Left lobe of liver (tissue), 2 donors: ENCODE measurements at regions not wholly inside any gene's neighbourhood (a gene's known extent, or its start where the extent isn't known, plus 50 kb on each side); places are given as distances from the start of the nearest gene placed in this dataset.

Source experiments
- ATAC-seq: fragments of 200-7000 bp; cut with Tn5 transposase; one replicate; pipeline ENCODE4 v1.9.1; 2020; ENCODE audit warnings: mild to moderate bottlenecking, moderate library complexity
- DNase-seq: peaks from one replicate; pipeline ENCODE4 v3.0.0-alpha.2; 2020; ENCODE audit warnings: low spot score
- donor health status: DM: no; HTN: no; CAD: no; lungs with moderate emphysema.
- donor health status: DM: no; HTN: yes; CAD: no.

- DNase-seq (no peak), ATAC-seq (no peak)
Measured at GRCh38 chr15:39106950-39107349, 473.9 kb upstream of the THBS1 start.

GRCh38 chr15:39108021-39108420 is 472.9 kb upstream of the THBS1 start:
- ATAC-seq: no peak
- DNase-seq: no peak

- no peak for DNase-seq
- ATAC-seq: no peak
Measured at GRCh38 chr15:39110336-39110735, 470.5 kb upstream of the THBS1 start.

- DNase-seq (no peak), ATAC-seq (no peak)
Measured at GRCh38 chr15:39110746-39111145, 470.1 kb upstream of the THBS1 start.

- DNase-seq (no peak), ATAC-seq (no peak)
Measured at GRCh38 chr15:39113741-39114140, 467.1 kb upstream of the THBS1 start.

GRCh38 chr15:39114690-39115378 is 466.0 kb upstream of the THBS1 start:
- DNase-seq (no peak), ATAC-seq (no peak)

- DNase-seq: no peak
- no peak for ATAC-seq
Measured at GRCh38 chr15:39115379-39116057, 465.4 kb upstream of the THBS1 start.

- ATAC-seq: no peak
- DNase-seq: no peak
Measured at GRCh38 chr15:39118510-39118909, 462.4 kb upstream of the THBS1 start.

GRCh38 chr15:39124155-39124552 is 456.7 kb upstream of the THBS1 start:
- DNase-seq: no peak

GRCh38 chr15:39124553-39125171 is 456.2 kb upstream of the THBS1 start:
- ATAC-seq (no peak), DNase-seq (no peak)

More at GRCh38 chr15:39124155-39124552, 456.7 kb upstream of the THBS1 start:
- ATAC-seq: no peak

GRCh38 chr15:39125226-39125625 is 455.7 kb upstream of the THBS1 start:
- DNase-seq (no peak), ATAC-seq (no peak)

GRCh38 chr15:39125904-39126303 is 455.0 kb upstream of the THBS1 start:
- no peak for DNase-seq

GRCh38 chr15:39127151-39127790 is 453.6 kb upstream of the THBS1 start:
- ATAC-seq: no peak

More at GRCh38 chr15:39125904-39126303, 455.0 kb upstream of the THBS1 start:
- peak; percentile 85 for ATAC-seq

GRCh38 chr15:39127925-39128617 is 452.8 kb upstream of the THBS1 start:
- ATAC-seq (peak; percentile 44), DNase-seq (no peak)

More at GRCh38 chr15:39127151-39127790, 453.6 kb upstream of the THBS1 start:
- DNase-seq: no peak

- DNase-seq: no peak
- no peak for ATAC-seq
Measured at GRCh38 chr15:39128746-39129145, 452.1 kb upstream of the THBS1 start.

GRCh38 chr15:39130556-39131379 is 450.1 kb upstream of the THBS1 start:
- ATAC-seq (no peak), DNase-seq (no peak)

GRCh38 chr15:39131609-39132008 is 449.3 kb upstream of the THBS1 start:
- no peak for DNase-seq
- no peak for ATAC-seq

GRCh38 chr15:39132070-39132469 is 448.8 kb upstream of the THBS1 start:
- DNase-seq (no peak), ATAC-seq (no peak)

- DNase-seq (no peak), ATAC-seq (no peak)
Measured at GRCh38 chr15:39132954-39133600, 447.8 kb upstream of the THBS1 start.

GRCh38 chr15:39134282-39134681 is 446.6 kb upstream of the THBS1 start:
- no peak for ATAC-seq
- DNase-seq: no peak
